ENCODE measurements at regions not wholly inside any gene's neighbourhood (a gene's known extent, or its start where the extent isn't known, plus 50 kb on each side); places are given as distances from the start of the nearest gene placed in this dataset.

- Histone ChIP-seq H3K4me3 (no peak overlapping the region), H3K36me3 (no peaks in the 10 kb centered on the region), H3K4me1 (peaks cover 16 to 29% (median 27%) of the 10 kb centered on the region in 4 donors), H3K27ac (replicated peaks in 1 of 4) (peak overlapping the region; percentile 12 to 65 (median 54)), H3K27me3 (peaks cover 0 to 8% (median 0%) of the 10 kb centered on the region in 4 donors), H3K9me3 (no peaks in the 10 kb centered on the region)
- no peak for DNase-seq (ENCODE audit: extremely low spot score)
- 77% methylated on average over 19 of the region's 19 CpGs for WGBS
- TF ChIP-seq POLR2AphosphoS5 (IDR thresholded peaks at IDR 0.05), result no peak
- no peak for TF ChIP-seq EP300 (IDR thresholded peaks at IDR 0.05)
- no peak for TF ChIP-seq POLR2A (IDR thresholded peaks at IDR 0.05; ENCODE audit: low read depth)
- no peak for TF ChIP-seq CTCF (IDR thresholded peaks at IDR 0.05)
- intact Hi-C loops (cut with DNase I), result loop anchor here (5.0 kb wide), 1 partner anchor 72 kb away; no protein-coding TSS in a partner anchor
Measured at GRCh38 chr20:50273601-50274491, 83.2 kb downstream of the CEBPB start.

GRCh38 chr20:50274570-50275430, 84.2 kb downstream of the CEBPB start:
- Histone ChIP-seq H3K27ac (replicated peaks in 1 of 4) (peak overlapping the region; percentile 12 to 65 (median 54)), H3K36me3 (no peaks in the 10 kb centered on the region), H3K4me1 (peaks cover 23 to 38% (median 34%) of the 10 kb centered on the region in 4 donors), H3K9me3 (no peaks in the 10 kb centered on the region), H3K27me3 (peaks cover 0 to 7% (median 0%) of the 10 kb centered on the region in 4 donors), H3K4me3 (no peak overlapping the region)
- peak; percentile 14 to 16 for TF ChIP-seq POLR2AphosphoS5 (IDR thresholded peaks at IDR 0.05)
- TF ChIP-seq EP300 (IDR thresholded peaks at IDR 0.05), result peak; percentile 57
- no peak for TF ChIP-seq POLR2A (IDR thresholded peaks at IDR 0.05; ENCODE audit: low read depth)
- no peak for TF ChIP-seq CTCF (IDR thresholded peaks at IDR 0.05)
- peak; percentile 94 for DNase-seq (ENCODE audit: extremely low spot score)
- intact Hi-C loops (cut with DNase I), result loop anchor here (5.0 kb wide), 1 partner anchor 72 kb away; no protein-coding TSS in a partner anchor
- 80% methylated on average over 10 of the region's 21 CpGs for WGBS

GRCh38 chr20:50276119-50277063, 85.8 kb downstream of the CEBPB start:
- WGBS, result 92% methylated on average over 18 of the region's 19 CpGs
- no peak for DNase-seq (ENCODE audit: extremely low spot score)
- Histone ChIP-seq H3K4me1 (peaks cover 23 to 43% (median 34%) of the 10 kb centered on the region in 4 donors), H3K4me3 (no peak overlapping the region), H3K9me3 (no peaks in the 10 kb centered on the region), H3K36me3 (no peaks in the 10 kb centered on the region), H3K27ac (replicated peaks in 1 of 4) (peak overlapping the region in 1 of 4 donors; percentile 27), H3K27me3 (no peaks in the 10 kb centered on the region)
- TF ChIP-seq EP300 (IDR thresholded peaks at IDR 0.05) (no peak), CTCF (IDR thresholded peaks at IDR 0.05) (no peak), POLR2AphosphoS5 (IDR thresholded peaks at IDR 0.05) (no peak), POLR2A (IDR thresholded peaks at IDR 0.05; ENCODE audit: low read depth) (no peak)
- intact Hi-C loops (cut with DNase I), result no loop called here

- no peak overlapping the region for H3K27ac ChIP-seq (replicated peaks in 1 of 4)
- 78% methylated on average over 5 of the region's 5 CpGs for WGBS
- H3K27me3 ChIP-seq, result no peaks in the 10 kb centered on the region
- TF ChIP-seq POLR2AphosphoS5 (IDR thresholded peaks at IDR 0.05) (no peak), EP300 (IDR thresholded peaks at IDR 0.05) (no peak), POLR2A (IDR thresholded peaks at IDR 0.05; ENCODE audit: low read depth) (no peak), CTCF (IDR thresholded peaks at IDR 0.05) (no peak)
- no peak for DNase-seq (ENCODE audit: extremely low spot score)
- no peaks in the 10 kb centered on the region for H3K36me3 ChIP-seq
- H3K9me3 ChIP-seq, result no peaks in the 10 kb centered on the region
- no peak overlapping the region for H3K4me3 ChIP-seq
- H3K4me1 ChIP-seq, result peaks cover 23 to 43% (median 34%) of the 10 kb centered on the region in 4 donors
- intact Hi-C loops (cut with DNase I), result no loop called here
Measured at GRCh38 chr20:50277064-50277415, 86.4 kb downstream of the CEBPB start.

Data from esophagus muscularis mucosa (tissue), 4 donors.